Head of caudate nucleus (tissue), 42 donors: ENCODE measurements at regions not wholly inside any gene's neighbourhood (a gene's known extent, or its start where the extent isn't known, plus 50 kb on each side); places are given as distances from the start of the nearest gene placed in this dataset.
A peak's percentile ranks its signal among the peaks of the same experiment; 100 is the strongest.

Source experiments
- DNase-seq, 42 donors: peaks; one replicate each; pipeline versions ENCODE4 v3.0.0 to v3.0.0-alpha.2; 2020 to 2021; ENCODE audit warnings: mixed read lengths in 7 of 42
- intact Hi-C: fragments of 100-400 bp; cut with DNase I; formaldehyde crosslinking; loops from one replicate; pipeline ENCODE4 v1.15.0; 2022

GRCh38 chr13:31032528-31033113 lies 100.2 kb downstream of the TEX26 start:
- no peak for DNase-seq
- intact Hi-C loops = no loop called here

DNA sequence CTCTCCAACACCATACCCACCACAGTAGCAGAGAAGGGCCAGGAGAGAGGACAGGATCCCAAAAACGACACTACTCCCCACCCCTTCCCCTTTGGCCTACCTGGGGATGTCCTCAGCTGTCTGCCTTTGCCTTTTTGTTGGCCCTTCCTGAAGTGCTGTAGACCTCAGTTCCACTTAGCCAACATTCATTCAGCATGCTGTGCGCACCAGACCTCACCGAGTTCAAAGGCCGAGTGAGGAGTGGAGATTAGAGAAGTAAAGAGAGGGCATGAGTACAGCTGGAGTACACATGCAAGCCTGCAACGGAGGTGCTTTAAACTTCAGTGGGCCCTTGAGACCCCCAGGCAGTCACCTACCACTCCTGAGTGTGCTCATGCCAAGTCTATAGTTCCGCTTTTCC lies 99.0 kb downstream of the TEX26 start:
- intact Hi-C loops = no loop called here

GRCh38 chr13:31029102-31029501 lies 96.6 kb downstream of the TEX26 start:
- peak in 4 of 42 donors; percentile 3 to 43 (median 30) for DNase-seq
- intact Hi-C loops = no loop called here

More for the DNA sequence above, 99.0 kb downstream of the TEX26 start:
- no peak for DNase-seq

GRCh38 chr13:31027136-31027535 lies 94.7 kb downstream of the TEX26 start:
- DNase-seq = no peak
- intact Hi-C loops = no loop called here
